Fibroblast of skin of scalp (primary cell): ENCODE measurements at regions not wholly inside any gene's neighbourhood (a gene's known extent, or its start where the extent isn't known, plus 50 kb on each side); places are given as distances from the start of the nearest gene placed in this dataset.
"Not testable (repeated sequence)": the region's sequence is repeated elsewhere in the genome, so short reads cannot be mapped to it uniquely, and the experiment has no call there.

Source experiments
- DNase-seq: peaks from one replicate; pipeline ENCODE4 v3.0.0-alpha.2; 2013

- DNase-seq = no peak
Measured at GRCh38 chr20:22821081-22821727, 213.9 kb upstream of the SSTR4 start.

- DNase-seq = no peak
Measured at GRCh38 chr20:22821796-22822195, 213.3 kb upstream of the SSTR4 start.

GRCh38 chr20:22823119-22823518 lies 212.0 kb upstream of the SSTR4 start:
- DNase-seq = no peak

- DNase-seq = no peak
Measured at GRCh38 chr20:22824077-22824476, 211.0 kb upstream of the SSTR4 start.

- peak; percentile 54 for DNase-seq
Measured at GRCh38 chr20:22825076-22825475, 210.0 kb upstream of the SSTR4 start.

- no peak for DNase-seq
Measured at GRCh38 chr20:22825546-22825945, 209.6 kb upstream of the SSTR4 start.

DNA sequence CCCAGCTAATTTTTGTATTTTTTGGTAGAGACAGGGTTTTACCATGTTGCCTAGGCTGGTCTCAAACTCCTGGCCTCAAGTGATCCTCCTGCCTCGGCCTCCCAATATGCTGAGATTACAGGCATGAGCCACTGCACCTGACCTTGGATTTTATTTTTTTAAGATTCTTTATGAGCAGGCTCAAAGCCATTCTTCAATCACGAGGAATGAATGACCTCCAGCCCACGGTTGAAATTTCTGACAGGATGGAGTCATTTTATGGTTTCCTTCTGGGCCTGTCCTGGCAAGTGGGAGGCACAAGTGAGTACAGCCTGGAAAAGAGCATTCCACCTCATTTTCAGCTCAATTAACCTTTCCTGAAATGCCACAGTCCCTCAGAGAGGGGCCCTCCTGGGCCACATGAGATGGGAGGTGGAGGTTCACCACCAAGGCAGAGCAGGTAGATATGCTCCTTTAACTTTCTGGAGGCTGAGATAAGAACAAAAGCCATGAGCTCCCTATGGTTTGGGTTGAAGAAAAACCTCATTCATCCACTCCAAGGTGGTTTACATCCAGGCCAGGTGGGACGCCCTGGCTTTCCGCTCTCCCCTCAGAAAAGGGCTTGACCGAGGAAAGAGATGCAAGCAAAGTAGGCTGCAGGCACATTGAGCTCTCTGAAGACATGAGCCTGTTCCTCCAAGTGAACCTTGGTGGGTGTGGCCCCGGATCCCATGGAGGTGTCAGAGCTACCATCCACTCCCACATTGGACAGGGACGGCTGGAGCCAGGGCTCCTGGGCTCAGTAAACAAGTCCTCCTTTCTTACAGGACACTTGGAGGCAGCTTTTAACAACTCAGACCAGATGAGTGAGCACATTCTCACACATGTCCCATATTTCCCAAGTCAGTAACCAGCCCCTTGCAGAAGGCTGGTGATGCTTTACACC lies 208.5 kb upstream of the SSTR4 start:
- DNase-seq = no peak

GRCh38 chr20:22827916-22828315 lies 207.2 kb upstream of the SSTR4 start:
- no peak for DNase-seq

DNA sequence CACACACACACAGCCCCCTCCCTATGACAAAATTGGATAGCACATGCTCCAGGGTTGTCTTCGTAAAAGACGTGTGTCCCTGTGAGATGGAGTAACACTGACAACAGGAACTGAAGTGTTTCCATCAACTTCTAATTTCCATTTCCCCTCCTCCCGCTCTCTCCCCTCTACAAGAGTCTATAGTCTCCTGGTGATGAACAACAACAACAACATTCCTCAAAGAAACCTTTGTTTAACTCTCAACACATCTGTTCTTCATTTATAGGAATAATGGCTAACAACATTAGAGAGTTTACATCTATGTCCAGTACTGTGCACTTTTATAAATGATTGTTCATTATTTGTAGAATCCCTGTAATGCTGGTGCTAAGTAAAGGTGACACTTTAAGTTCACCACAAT lies 205.8 kb upstream of the SSTR4 start:
- no peak for DNase-seq

DNA sequence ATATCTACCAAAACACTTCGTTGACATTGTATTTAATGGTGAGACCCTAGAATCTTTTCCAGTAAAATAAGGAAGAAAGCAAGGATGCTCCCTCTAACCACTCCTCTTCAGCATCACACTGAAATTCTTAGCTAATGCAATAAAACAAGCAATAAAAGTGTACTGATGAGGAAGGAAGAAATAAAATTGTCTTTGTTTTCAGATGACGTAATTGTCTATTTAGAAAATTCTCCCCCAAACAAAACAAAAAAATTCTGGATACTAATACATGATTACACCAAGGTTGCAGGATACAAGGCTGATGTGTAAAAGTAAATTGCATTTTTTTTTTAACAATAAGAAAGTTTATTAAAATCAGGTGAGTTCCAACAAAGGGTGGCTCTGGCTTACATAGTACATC lies 205.0 kb upstream of the SSTR4 start:
- DNase-seq = no peak

DNA sequence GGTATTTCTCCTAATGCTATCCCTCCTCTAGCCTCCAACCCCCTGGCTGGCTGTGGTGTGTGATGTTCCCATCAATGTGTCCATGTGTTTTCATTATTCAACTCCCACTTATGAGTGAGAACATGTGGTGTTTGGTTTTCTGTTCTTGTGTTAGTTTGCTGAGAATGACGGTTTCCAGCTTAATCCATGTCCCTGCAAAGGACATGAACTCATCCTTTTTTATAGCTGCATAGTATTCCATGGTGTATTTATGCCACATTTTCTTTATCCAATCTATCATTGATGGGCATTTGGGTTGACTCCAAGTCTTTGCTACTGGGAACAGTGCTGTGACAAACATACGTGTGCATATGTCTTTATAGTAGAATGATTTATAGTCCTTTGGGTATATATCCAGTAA lies 204.4 kb upstream of the SSTR4 start:
- not testable (repeated sequence) for DNase-seq

GRCh38 chr20:22833851-22834250 lies 201.3 kb upstream of the SSTR4 start:
- peak; percentile 73 for DNase-seq

DNA sequence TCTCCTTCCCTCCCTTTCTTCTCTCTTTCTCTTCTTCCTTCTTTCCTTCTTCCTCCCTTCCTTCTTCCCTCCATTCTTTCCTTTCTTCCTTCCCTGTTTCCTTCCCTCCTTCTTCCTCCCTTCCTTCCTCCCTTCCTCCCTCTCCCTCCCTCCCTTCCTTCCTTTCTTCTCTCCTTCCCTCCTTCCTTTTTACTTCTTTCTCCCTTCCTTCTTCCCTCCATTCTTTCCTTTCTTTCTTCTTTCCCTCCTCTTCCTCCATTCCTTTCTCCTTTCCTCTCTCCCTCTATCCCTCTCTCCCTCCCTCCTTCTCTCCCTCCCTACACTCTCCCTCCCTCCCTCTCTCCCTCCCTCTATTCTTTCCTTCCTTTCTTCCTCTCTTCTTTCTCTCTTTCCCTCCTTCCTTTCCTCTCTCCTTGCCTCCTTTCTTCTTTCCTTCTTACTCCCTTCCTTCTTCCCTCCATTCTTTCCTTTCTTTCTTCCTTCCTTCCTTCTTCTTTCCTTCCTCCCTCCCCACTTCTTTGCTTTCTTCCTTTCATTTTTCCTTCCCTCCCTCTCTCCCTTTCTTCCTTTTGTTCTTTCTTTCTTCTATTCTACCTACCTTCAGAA lies 200.4 kb upstream of the SSTR4 start:
- no peak for DNase-seq

- DNase-seq = peak; percentile 82
Measured at GRCh38 chr20:22836211-22836610, 198.9 kb upstream of the SSTR4 start.

DNA sequence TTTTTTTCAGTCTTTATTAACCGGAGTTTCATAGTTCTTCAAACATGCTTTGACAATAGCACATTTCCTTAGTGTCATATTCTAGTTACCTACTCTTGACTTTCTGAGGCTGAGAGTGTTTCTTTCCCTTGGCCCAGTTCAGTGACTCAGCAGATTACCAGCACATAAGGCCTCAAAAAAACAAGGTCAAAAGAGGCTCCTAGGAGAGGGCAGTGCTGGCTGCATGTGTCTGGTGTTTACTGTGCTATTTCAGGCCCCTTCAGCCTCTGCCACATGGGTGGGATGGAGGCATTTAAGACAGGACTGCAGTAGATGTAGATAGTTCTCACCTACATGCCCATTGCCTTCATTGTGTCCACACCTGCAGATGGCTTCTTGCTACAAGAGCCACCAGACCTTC lies 198.2 kb upstream of the SSTR4 start:
- DNase-seq = peak; percentile 38

- DNase-seq = no peak
Measured at GRCh38 chr20:22838001-22838400, 197.1 kb upstream of the SSTR4 start.

GRCh38 chr20:22841846-22842245 lies 193.3 kb upstream of the SSTR4 start:
- DNase-seq = no peak

- no peak for DNase-seq
Measured at GRCh38 chr20:22842793-22843192, 192.3 kb upstream of the SSTR4 start.

DNA sequence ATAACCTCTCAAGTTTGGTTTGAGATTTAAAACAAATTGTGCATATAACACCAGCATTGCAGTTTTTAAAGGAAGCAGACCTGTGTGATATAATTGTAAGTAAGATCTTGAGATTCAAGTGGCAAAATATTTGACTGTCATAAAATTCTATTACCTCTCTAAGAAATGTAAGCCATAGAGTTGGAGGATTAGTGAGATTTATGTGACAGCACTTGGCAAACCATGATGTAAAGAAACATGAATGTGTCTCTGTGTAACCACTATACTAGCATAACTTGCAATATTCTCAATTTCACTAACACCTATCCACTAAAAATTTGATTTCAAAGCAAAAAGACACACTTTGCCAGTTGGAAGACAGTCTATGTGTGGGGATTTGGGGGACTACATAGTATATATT lies 190.2 kb upstream of the SSTR4 start:
- DNase-seq = no peak

DNA sequence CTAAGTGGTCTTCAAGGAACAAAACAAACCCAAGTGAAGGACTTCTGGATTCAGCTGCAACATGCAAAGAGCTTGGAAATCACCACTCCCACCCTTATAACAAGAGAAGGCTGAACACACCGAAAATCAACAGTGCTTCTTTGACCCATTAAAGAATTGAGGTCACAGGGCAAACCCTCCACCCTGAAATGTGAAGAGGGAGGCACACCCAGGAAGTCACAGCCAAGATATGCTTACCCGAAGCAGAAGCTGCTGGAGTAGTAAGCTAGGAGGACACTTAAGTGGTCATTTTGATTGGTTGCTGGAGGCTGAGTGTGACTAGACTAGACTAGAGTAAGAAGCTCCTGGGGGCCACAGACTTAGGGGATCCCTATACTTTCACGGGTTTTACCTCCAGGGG lies 188.2 kb upstream of the SSTR4 start:
- no peak for DNase-seq

- no peak for DNase-seq
Measured at GRCh38 chr20:22848364-22848763, 186.7 kb upstream of the SSTR4 start.

- DNase-seq = peak; percentile 57
Measured at GRCh38 chr20:22851679-22852346, 183.3 kb upstream of the SSTR4 start.
